ENCODE measurements at regions not wholly inside any gene's neighbourhood (a gene's known extent, or its start where the extent isn't known, plus 50 kb on each side); places are given as distances from the start of the nearest gene placed in this dataset.

- no peak overlapping the region for H3K27ac Mint-ChIP-seq
- DNase-seq (no peak), ATAC-seq (ENCODE audit: low read depth) (no peak)
- TF ChIP-seq EZH2 (IDR thresholded peaks at IDR 0.05; ENCODE audit: borderline replicate concordance, insufficient read depth, low read depth, low read length, poor library complexity, severe bottlenecking), result no peak
- no peak for TF ChIP-seq CTCF (IDR thresholded peaks at IDR 0.05)
- Histone ChIP-seq H3K4me1 (ENCODE audit: control insufficient read depth in 2 of 2, insufficient read depth in 2 of 2, low read length in 2 of 2) (no peaks in the 10 kb centered on the region), H3K4me2 (replicated peaks; ENCODE audit: low read depth, low read length, poor library complexity, severe bottlenecking) (no peak overlapping the region), H3K9ac (ENCODE audit: low read length) (no peak overlapping the region), H3K9me3 (ENCODE audit: control extremely low read depth in 1 of 3, control insufficient read depth in 2 of 3, insufficient read depth in 1 of 3, low read length in 2 of 3) (no peaks in the 10 kb centered on the region), H3K27ac (ENCODE audit: low read length in 2 of 2) (no peak overlapping the region), H3K4me3 (ENCODE audit: control extremely low read depth in 1 of 5, extremely low read depth in 1 of 5, insufficient read depth in 1 of 5, low read depth in 2 of 5, low read length in 4 of 5) (no peak overlapping the region), H4K20me1 (ENCODE audit: control insufficient read depth, insufficient read depth, low read length, poor library complexity, severe bottlenecking) (no peaks in the 10 kb centered on the region), H3K79me2 (ENCODE audit: control insufficient read depth, insufficient read depth, low read length) (no peaks in the 10 kb centered on the region), H3K27me3 (replicated peaks in 1 of 4; ENCODE audit: control extremely low read depth in 1 of 4, control insufficient read depth in 3 of 4, insufficient read depth in 4 of 4, low read length in 3 of 4) (no peaks in the 10 kb centered on the region), H3K36me3 (replicated peaks in 1 of 2; ENCODE audit: control extremely low read depth in 1 of 2, control insufficient read depth in 1 of 2, extremely low read depth in 1 of 2, insufficient read depth in 2 of 2, low read length in 1 of 2) (no peaks in the 10 kb centered on the region), H2AFZ (ENCODE audit: insufficient read depth, low read depth, low read length, poor library complexity, severe bottlenecking) (no peak overlapping the region)
- no peaks in the 10 kb centered on the region for H3K4me1 Mint-ChIP-seq
- ChIA-PET CTCF (no interaction called here), POLR2A (no interaction called here)
- no peak overlapping the region for H3K4me3 Mint-ChIP-seq
- H3K9me3 Mint-ChIP-seq (ENCODE audit: insufficient read depth), result no peaks in the 10 kb centered on the region
- no CpG with 5 or more reads among the region's 2 CpGs for WGBS (ENCODE audit: insufficient coverage)
- intact Hi-C loops (cut with micrococcal nuclease), result no loop called here
- peaks cover 11% of the 10 kb centered on the region for H3K27me3 Mint-ChIP-seq
Observed at GRCh38 chr16:25637236-25637635, 54.5 kb upstream of the HS3ST4 start.

- Histone ChIP-seq H4K20me1 (ENCODE audit: control insufficient read depth, insufficient read depth, low read length, poor library complexity, severe bottlenecking) (no peaks in the 10 kb centered on the region), H3K27me3 (replicated peaks in 1 of 4; ENCODE audit: control extremely low read depth in 1 of 4, control insufficient read depth in 3 of 4, insufficient read depth in 4 of 4, low read length in 3 of 4) (no peaks in the 10 kb centered on the region), H3K9me3 (ENCODE audit: control extremely low read depth in 1 of 3, control insufficient read depth in 2 of 3, insufficient read depth in 1 of 3, low read length in 2 of 3) (peaks cover 0 to 1% (median 0%) of the 10 kb centered on the region in 3 donors), H2AFZ (ENCODE audit: insufficient read depth, low read depth, low read length, poor library complexity, severe bottlenecking) (no peak overlapping the region), H3K4me2 (replicated peaks; ENCODE audit: low read depth, low read length, poor library complexity, severe bottlenecking) (no peak overlapping the region), H3K9ac (ENCODE audit: low read length) (no peak overlapping the region), H3K27ac (ENCODE audit: low read length in 2 of 2) (no peak overlapping the region), H3K4me3 (ENCODE audit: control extremely low read depth in 1 of 5, extremely low read depth in 1 of 5, insufficient read depth in 1 of 5, low read depth in 2 of 5, low read length in 4 of 5) (no peak overlapping the region), H3K4me1 (ENCODE audit: control insufficient read depth in 2 of 2, insufficient read depth in 2 of 2, low read length in 2 of 2) (no peaks in the 10 kb centered on the region), H3K79me2 (ENCODE audit: control insufficient read depth, insufficient read depth, low read length) (no peaks in the 10 kb centered on the region), H3K36me3 (replicated peaks in 1 of 2; ENCODE audit: control extremely low read depth in 1 of 2, control insufficient read depth in 1 of 2, extremely low read depth in 1 of 2, insufficient read depth in 2 of 2, low read length in 1 of 2) (no peaks in the 10 kb centered on the region)
- intact Hi-C loops (cut with micrococcal nuclease), result no loop called here
- Mint-ChIP-seq H3K27ac (no peak overlapping the region), H3K4me3 (no peak overlapping the region), H3K27me3 (peaks cover 11% of the 10 kb centered on the region), H3K4me1 (no peaks in the 10 kb centered on the region), H3K9me3 (ENCODE audit: insufficient read depth) (no peaks in the 10 kb centered on the region)
- ChIA-PET CTCF (no interaction called here), POLR2A (no interaction called here)
- no peak for DNase-seq
- no peak for ATAC-seq (ENCODE audit: low read depth)
- TF ChIP-seq CTCF (IDR thresholded peaks at IDR 0.05) (no peak), EZH2 (IDR thresholded peaks at IDR 0.05; ENCODE audit: borderline replicate concordance, insufficient read depth, low read depth, low read length, poor library complexity, severe bottlenecking) (no peak)
- WGBS (ENCODE audit: insufficient coverage), result no CpG with 5 or more reads among the region's 2 CpGs
Observed at GRCh38 chr16:25636662-25637061, 55.1 kb upstream of the HS3ST4 start.
